Panc1 (cell line): ENCODE measurements at regions not wholly inside any gene's neighbourhood (a gene's known extent, or its start where the extent isn't known, plus 50 kb on each side); places are given as distances from the start of the nearest gene placed in this dataset.

Experiments used
- CTCF ChIP-seq: fragments of 450-650 bp; IDR thresholded peaks from 2 replicates; pipeline ENCODE4 v1.5.1; 2017; ENCODE audit warnings: mild to moderate bottlenecking
- REST ChIP-seq, 2 experiments: IDR thresholded peaks; 2 replicates each; pipeline ENCODE4 v1.6.1; 2011 to 2012; ENCODE audit warnings: low read depth in 2 of 2, control low read depth in 1 of 2, low read length in 1 of 2, mild to moderate bottlenecking in 1 of 2, moderate library complexity in 1 of 2; ENCODE audit not compliant: insufficient read depth in 1 of 2
- TCF7L2 ChIP-seq: IDR thresholded peaks from 2 replicates; pipeline ENCODE4 v1.6.1; 2011; ENCODE audit warnings: mild to moderate bottlenecking, low read depth, low read length, inconsistent platforms

- TF ChIP-seq TCF7L2, result no peak
- no peak for TF ChIP-seq CTCF
- TF ChIP-seq REST (IDR thresholded peaks at IDR 0.05; ENCODE audit: insufficient read depth in 1 of 2, low read depth in 2 of 2, low read length in 1 of 2), result no peak
These were observed 135.7 kb downstream of the DHX35 start for GRCh38 chr20:39097889-39098288.
